Peyer's patch (tissue), 4 donors: ENCODE measurements at regions not wholly inside any gene's neighbourhood (a gene's known extent, or its start where the extent isn't known, plus 50 kb on each side); places are given as distances from the start of the nearest gene placed in this dataset.

Experiments
- CTCF ChIP-seq, 6 experiments: fragments of 450-650 bp in 4 of 6; fragments of 200-600 bp in 2 of 6; sonication (generic) in 1 of 6; IDR thresholded peaks; one replicate each; pipeline ENCODE4 v1.5.1; 2017 to 2019; ENCODE audit warnings: antibody characterized with exemption in 6 of 6, mild to moderate bottlenecking in 3 of 6, moderate library complexity in 1 of 6
- POLR2A ChIP-seq, 2 donors: fragments of 450-650 bp; IDR thresholded peaks; one replicate each; pipeline ENCODE4 v1.5.1; 2017; ENCODE audit warnings: antibody characterized with exemption in 2 of 2, mild to moderate bottlenecking in 2 of 2, moderate library complexity in 2 of 2

DNA sequence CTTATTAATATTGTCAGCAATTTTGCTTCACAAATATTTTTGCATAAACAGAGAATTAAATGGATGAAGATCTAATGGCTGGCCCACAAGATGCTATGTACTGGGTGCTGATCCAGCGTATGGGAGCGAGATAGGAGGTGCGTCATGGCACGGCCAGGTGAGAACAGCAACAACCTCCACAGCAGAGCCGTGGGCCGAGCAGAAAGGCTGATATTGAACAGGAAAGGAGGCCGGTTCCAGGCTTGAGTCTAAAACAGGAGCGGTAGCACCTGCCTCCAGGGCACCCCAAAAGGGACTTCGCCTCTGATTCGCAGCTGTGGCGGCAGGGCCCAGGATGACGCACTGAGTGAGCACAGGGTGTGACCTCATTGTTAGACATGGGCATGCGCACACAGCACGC lies 1502.1 kb downstream of the TBC1D22A start:
- no peak for TF ChIP-seq CTCF (IDR thresholded peaks at IDR 0.05)
- TF ChIP-seq POLR2A (IDR thresholded peaks at IDR 0.05), result no peak
